ENCODE measurements at regions not wholly inside any gene's neighbourhood (a gene's known extent, or its start where the extent isn't known, plus 50 kb on each side); places are given as distances from the start of the nearest gene placed in this dataset.

DNA sequence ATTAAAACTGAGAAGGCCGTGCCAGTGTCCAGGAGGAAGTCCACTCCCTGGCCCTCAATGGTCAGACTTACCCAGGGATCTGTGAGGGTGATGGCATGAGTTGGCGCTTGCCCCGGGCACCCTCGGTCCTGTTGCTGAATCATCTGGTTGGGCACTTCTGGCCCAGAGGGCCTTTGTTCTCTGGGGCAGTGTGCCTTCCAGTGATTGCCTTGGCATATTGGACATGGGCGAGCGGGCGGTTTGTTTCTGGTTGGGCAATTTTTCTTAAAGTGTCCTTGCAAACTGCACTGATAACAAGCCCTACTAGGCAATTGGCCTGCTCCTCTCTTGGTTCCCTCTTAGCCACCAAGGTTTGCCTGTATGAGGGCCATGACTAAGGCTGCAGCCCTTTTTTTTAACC lies 69.5 kb upstream of the ZDHHC17 start:
- TF ChIP-seq CTCF (IDR thresholded peaks at IDR 0.05) (no peak), POLR2A (IDR thresholded peaks at IDR 0.05) (no peak)
